ENCODE measurements at regions not wholly inside any gene's neighbourhood (a gene's known extent, or its start where the extent isn't known, plus 50 kb on each side); places are given as distances from the start of the nearest gene placed in this dataset.

- TF ChIP-seq POLR2AphosphoS5 (IDR thresholded peaks at IDR 0.05; ENCODE audit: insufficient read depth in 1 of 2, low read depth in 1 of 2) (no peak), CTCF (IDR thresholded peaks at IDR 0.05) (no peak)
These were observed 262.0 kb downstream of the BMP7 start for GRCh38 chr20:57004416-57004815.

All from vagina (tissue), 2 donors.